Astrocyte of the cerebellum (primary cell): ENCODE measurements at regions not wholly inside any gene's neighbourhood (a gene's known extent, or its start where the extent isn't known, plus 50 kb on each side); places are given as distances from the start of the nearest gene placed in this dataset.

Source experiments
- DNase-seq: peaks from one replicate; pipeline ENCODE4 v3.0.0-alpha.2; 2011; ENCODE audit warnings: low read depth
- H3K4me3 ChIP-seq: 2 replicates; pipeline ENCODE4 v1.5.1; 2011; ENCODE audit warnings: mild to moderate bottlenecking, low read depth, low read length, moderate library complexity
- CTCF ChIP-seq: IDR thresholded peaks from 2 replicates; pipeline ENCODE4 v1.5.1; 2012; ENCODE audit warnings: low read length, low read depth, moderate library complexity, mild to moderate bottlenecking; ENCODE audit errors: missing control alignments
- in situ Hi-C: cut with HindIII; loops from 2 replicates; pipeline ENCODE4 v1.10.0; 2017; ENCODE audit warnings: low sequenced_read_pairs

- no peak for DNase-seq
- no peak for TF ChIP-seq CTCF
- H3K4me3 ChIP-seq, result no peak overlapping the region
- in situ Hi-C loops, result no loop called here
Observed at GRCh38 chr1:70892930-70893329, 154.7 kb downstream of the PTGER3 start.

DNA sequence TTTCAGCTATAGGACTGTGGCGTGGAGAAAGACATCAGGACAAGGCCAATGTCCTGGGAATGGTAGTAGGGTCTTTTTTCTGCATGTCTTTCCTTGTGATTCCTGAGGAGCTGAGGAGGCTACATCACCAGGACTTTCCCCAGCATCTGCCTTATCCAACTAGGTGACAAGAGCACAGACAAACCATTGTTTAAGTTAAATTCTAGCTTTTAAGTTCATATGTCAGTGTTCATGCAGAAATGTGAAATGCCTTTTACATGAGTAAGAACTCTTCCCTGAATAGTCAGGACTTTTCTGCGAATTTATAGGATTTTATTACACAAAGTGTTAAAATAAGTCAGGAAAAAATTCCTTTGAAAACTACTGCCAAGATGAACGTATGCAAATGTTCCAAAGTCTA, 154.2 kb downstream of the PTGER3 start:
- no peak for TF ChIP-seq CTCF
- in situ Hi-C loops, result no loop called here
- no peak overlapping the region for H3K4me3 ChIP-seq
- no peak for DNase-seq

DNA sequence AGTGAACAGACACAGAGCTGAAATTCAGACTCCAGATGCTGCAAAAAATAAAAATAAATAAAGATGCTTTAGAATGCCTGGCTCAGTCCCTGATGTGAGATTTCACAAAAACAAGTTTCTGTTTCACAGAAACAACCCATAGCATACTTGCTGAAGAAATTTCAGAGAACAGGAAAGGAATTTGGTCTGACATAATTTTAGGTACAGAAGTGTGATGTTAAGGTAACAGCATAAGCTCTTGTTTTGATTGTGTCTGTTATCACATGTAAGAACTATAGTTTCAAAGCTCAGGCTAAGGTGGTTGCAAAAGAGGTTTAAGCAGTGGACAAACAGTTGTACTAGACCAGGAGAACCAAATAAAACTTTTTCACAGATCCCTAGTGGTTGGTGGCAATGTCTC, 152.1 kb downstream of the PTGER3 start:
- DNase-seq, result no peak
- in situ Hi-C loops, result no loop called here
- no peak for TF ChIP-seq CTCF
- no peak overlapping the region for H3K4me3 ChIP-seq

DNA sequence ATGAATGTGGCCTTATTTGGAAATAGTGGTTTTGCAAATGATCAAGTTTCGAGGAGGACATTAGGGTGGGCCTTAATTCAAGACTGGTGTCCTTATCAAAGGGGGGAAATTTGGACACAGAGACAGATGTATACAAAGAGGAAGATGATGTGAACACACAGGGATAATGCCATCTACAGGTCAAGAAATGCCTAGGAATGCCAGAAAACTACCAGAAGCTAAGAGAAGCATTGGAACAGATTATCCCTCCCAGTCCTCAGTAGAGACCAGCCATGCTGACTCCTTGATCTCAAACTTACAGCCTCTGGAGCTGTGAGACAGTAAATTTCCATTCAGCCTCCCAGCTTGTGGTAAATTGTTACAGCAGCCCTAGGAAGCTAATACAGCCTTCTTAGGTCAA, 151.4 kb downstream of the PTGER3 start:
- in situ Hi-C loops, result no loop called here
- no peak overlapping the region for H3K4me3 ChIP-seq
- TF ChIP-seq CTCF, result no peak
- DNase-seq, result no peak

DNA sequence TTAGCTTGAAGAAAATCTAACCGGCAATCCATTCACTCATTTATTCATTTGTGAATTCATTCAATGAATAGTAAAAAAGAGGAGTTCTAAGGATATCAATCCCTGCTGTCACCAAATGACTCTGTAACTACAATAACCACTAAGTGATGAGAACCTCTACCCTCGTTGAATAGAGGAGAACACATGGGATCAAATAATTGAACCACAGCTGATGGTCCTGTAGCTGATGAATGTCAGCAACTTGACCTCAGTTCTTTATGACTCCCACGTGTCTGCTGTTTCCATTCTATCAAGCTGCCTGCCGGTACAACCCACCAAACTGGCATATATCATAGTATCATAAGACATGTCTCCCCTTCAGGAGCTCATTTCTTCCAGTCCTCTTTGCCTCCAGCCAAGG, 150.3 kb downstream of the PTGER3 start:
- in situ Hi-C loops, result no loop called here
- no peak for DNase-seq
- H3K4me3 ChIP-seq, result no peak overlapping the region
- TF ChIP-seq CTCF, result no peak

GRCh38 chr1:70899735-70900134, 147.9 kb downstream of the PTGER3 start:
- TF ChIP-seq CTCF, result no peak
- no peak overlapping the region for H3K4me3 ChIP-seq
- in situ Hi-C loops, result no loop called here
- DNase-seq, result no peak

- in situ Hi-C loops, result no loop called here
- no peak for TF ChIP-seq CTCF
- DNase-seq, result no peak
- H3K4me3 ChIP-seq, result no peak overlapping the region
Observed at GRCh38 chr1:70902211-70902610, 145.4 kb downstream of the PTGER3 start.
